A549 (cell line): ENCODE measurements at regions not wholly inside any gene's neighbourhood (a gene's known extent, or its start where the extent isn't known, plus 50 kb on each side); places are given as distances from the start of the nearest gene placed in this dataset.

Experiments
- ATAC-seq, 2 experiments: fragments of 200-7000 bp in 1 of 2; fragments of >200 bp in 1 of 2; cut with Nextera tagmentation in 1 of 2; cut with Tn5 transposase in 1 of 2; 3 replicates each; pipeline versions ENCODE4 v1.8.0 to v1.9.1; 2018 to 2020; ENCODE audit warnings: mild to moderate bottlenecking in 1 of 2, moderate library complexity in 1 of 2
- CTCF ChIA-PET: fragments of 300-600 bp; sonication (Branson Sonifier 250); formaldehyde crosslinking; extraction: SDS; loops from one replicate; lab custom pipeline; 2021; ENCODE audit warnings: antibody characterized with exemption, inconsistent platforms; lab: Yijun Ruan, JAX
- POLR2A ChIA-PET: fragments of 350-600 bp; formaldehyde crosslinking; extraction: SDS; loops from one replicate; lab custom pipeline; 2021; ENCODE audit warnings: antibody characterized with exemption, inconsistent platforms; lab: Yijun Ruan, JAX
- DNase-seq, 2 experiments: peaks; one replicate each; pipeline versions ENCODE4 v3.0.0 to v3.0.0-alpha.2; 2011 to 2016; ENCODE audit warnings: low read depth in 1 of 2, low spot score in 1 of 2
- FAIRE-seq: peaks from 2 replicates; lab custom pipeline; 2011; peaks lifted over from hg19 to GRCh38; lab: Jason Lieb, UNC
- H3K27ac ChIP-seq, 2 experiments: fragments of >200 bp; sonication (Bioruptor Twin); formaldehyde crosslinking; 3 replicates each; pipeline ENCODE4 v1.5.1; 2016 to 2017
- H3K4me1 ChIP-seq: fragments of >200 bp; sonication (Bioruptor Twin); formaldehyde crosslinking; 3 replicates; pipeline ENCODE4 v1.6.1; 2016
- H3K4me2 ChIP-seq: fragments of >200 bp; sonication (Bioruptor Twin); formaldehyde crosslinking; 3 replicates; pipeline ENCODE4 v1.6.1; 2016
- H3K4me3 ChIP-seq: fragments of >200 bp; sonication (Bioruptor Twin); formaldehyde crosslinking; 3 replicates; pipeline ENCODE4 v1.5.1; 2016
- H3K9me3 ChIP-seq: fragments of >200 bp; sonication (Bioruptor Twin); formaldehyde crosslinking; 3 replicates; pipeline ENCODE4 v1.6.1; 2016
- ATOH8 ChIP-seq: fragments of 250-450 bp; sonication (Bioruptor Pico); IDR thresholded peaks from 2 replicates; pipeline ENCODE4 v1.5.0; 2020; ENCODE audit warnings: low read depth, mild to moderate bottlenecking, moderate library complexity
- BCL3 ChIP-seq: fragments of >200 bp; sonication (Bioruptor Twin); formaldehyde crosslinking; IDR thresholded peaks from 3 replicates; pipeline ENCODE4 v1.6.1; 2016
- CBX8 ChIP-seq: fragments of 200-600 bp; sonication (generic); IDR thresholded peaks from 2 replicates; pipeline ENCODE4 v1.6.1; 2016
- CHD4 ChIP-seq: fragments of 200-600 bp; sonication (generic); IDR thresholded peaks from 2 replicates; pipeline ENCODE4 v1.6.1; 2016; ENCODE audit warnings: antibody characterized with exemption, mild to moderate bottlenecking, borderline replicate concordance
- CTCF ChIP-seq: fragments of >200 bp; sonication (Bioruptor Twin); formaldehyde crosslinking; IDR thresholded peaks from 3 replicates; pipeline ENCODE4 v1.5.1; 2016
- E2F6 ChIP-seq: IDR thresholded peaks from 2 replicates; pipeline ENCODE4 v1.6.1; 2012; ENCODE audit warnings: low read depth, borderline replicate concordance
- EHMT2 ChIP-seq: fragments of 200-600 bp; sonication (generic); IDR thresholded peaks from 2 replicates; pipeline ENCODE4 v1.6.1; 2016; ENCODE audit warnings: antibody characterized with exemption, low read depth, mild to moderate bottlenecking, moderate library complexity
- ELK1 ChIP-seq: fragments of 150-350 bp; IDR thresholded peaks from 2 replicates; pipeline ENCODE4 v1.6.1; 2014; ENCODE audit warnings: low read depth, mild to moderate bottlenecking, low read length
- EP300 ChIP-seq, 2 experiments: fragments of >200 bp; sonication (Bioruptor Twin); formaldehyde crosslinking; IDR thresholded peaks; 2 replicates in 1 of 2; 3 replicates in 1 of 2; pipeline ENCODE4 v1.6.1; 2016 to 2017
- FOXS1 ChIP-seq: fragments of 250-450 bp; sonication (Bioruptor Pico); IDR thresholded peaks from 2 replicates; pipeline ENCODE4 v1.5.0; 2020; ENCODE audit warnings: mild to moderate bottlenecking, moderate library complexity
- HES2 ChIP-seq: fragments of >200 bp; sonication (Bioruptor Twin); formaldehyde crosslinking; IDR thresholded peaks from 2 replicates; pipeline ENCODE4 v1.6.1; 2016
- HMGXB4 ChIP-seq: fragments of 250-450 bp; sonication (Bioruptor Pico); IDR thresholded peaks from 2 replicates; pipeline ENCODE4 v1.5.0; 2021; ENCODE audit warnings: mild to moderate bottlenecking, moderate library complexity, borderline replicate concordance
- HOXB13 ChIP-seq: fragments of 250-450 bp; sonication (Bioruptor Pico); IDR thresholded peaks from 2 replicates; pipeline ENCODE4 v1.5.0; 2020; ENCODE audit warnings: low read depth, mild to moderate bottlenecking, moderate library complexity
- HOXB5 ChIP-seq: fragments of 250-450 bp; sonication (Bioruptor Pico); IDR thresholded peaks from 2 replicates; pipeline ENCODE4 v1.5.0; 2020; ENCODE audit warnings: mild to moderate bottlenecking, moderate library complexity
- JUNB ChIP-seq: fragments of >200 bp; sonication (Bioruptor Twin); formaldehyde crosslinking; IDR thresholded peaks from 2 replicates; pipeline ENCODE4 v1.6.1; 2016
- MAFK ChIP-seq: fragments of 450-650 bp; IDR thresholded peaks from 2 replicates; pipeline ENCODE4 v1.6.1; 2014; ENCODE audit not compliant: partially characterized antibody
- MAX ChIP-seq: IDR thresholded peaks from 2 replicates; pipeline ENCODE4 v1.6.1; 2012
- MYC ChIP-seq: IDR thresholded peaks from 2 replicates; pipeline ENCODE4 v1.6.1; 2012; ENCODE audit warnings: mild to moderate bottlenecking, inconsistent platforms, low read length, improper control_type of control experiment, borderline replicate concordance
- NR3C1 ChIP-seq: fragments of >200 bp; sonication (Bioruptor Twin); formaldehyde crosslinking; IDR thresholded peaks from 3 replicates; pipeline ENCODE4 v1.6.1; 2017
- POLR2AphosphoS2 ChIP-seq: conservative IDR thresholded peaks from 2 replicates; pipeline ENCODE4 v1.6.1; 2012; ENCODE audit warnings: low read length, improper control_type of control experiment, inconsistent platforms
- RAD21 ChIP-seq, 2 experiments: fragments of >200 bp in 1 of 2; sonication (Bioruptor Twin) in 1 of 2; formaldehyde crosslinking in 1 of 2; IDR thresholded peaks in 1 of 2; conservative IDR thresholded peaks in 1 of 2; 2 replicates in 1 of 2; 3 replicates in 1 of 2; pipeline ENCODE4 v1.6.1; 2012 to 2018; ENCODE audit warnings: inconsistent platforms in 1 of 2
- RNF2 ChIP-seq: fragments of 200-600 bp; sonication (generic); IDR thresholded peaks from 2 replicates; pipeline ENCODE4 v1.6.1; 2016; ENCODE audit warnings: low read depth, mild to moderate bottlenecking, antibody characterized with exemption, moderate library complexity, borderline replicate concordance
- SMC3 ChIP-seq: fragments of >200 bp; sonication (Bioruptor Twin); formaldehyde crosslinking; IDR thresholded peaks from 3 replicates; pipeline ENCODE4 v1.6.1; 2018; ENCODE audit warnings: inconsistent platforms
- ZFP36 ChIP-seq: fragments of 450-650 bp; IDR thresholded peaks from 2 replicates; pipeline ENCODE4 v1.6.1; 2014; ENCODE audit warnings: borderline replicate concordance; ENCODE audit not compliant: partially characterized antibody
- WGBS: methylation state at CpG from one replicate; pipeline ENCODE4 v1.1.6; 2017; ENCODE audit errors: missing lambda C conversion rate; 5-methylcytosine and 5-hydroxymethylcytosine counted together

GRCh38 chr6:50610562-50610961 lies 102.8 kb upstream of the TFAP2D start:
- CTCF ChIA-PET: no interaction called here

GRCh38 chr6:50635429-50635828 lies 77.9 kb upstream of the TFAP2D start:
- Histone ChIP-seq H3K4me1 (no peaks in the 10 kb centered on the region), H3K27ac (no peak overlapping the region), H3K9me3 (no peaks in the 10 kb centered on the region), H3K4me2 (no peak overlapping the region), H3K4me3 (no peak overlapping the region)
- FAIRE-seq (no peak), DNase-seq (no peak), ATAC-seq (no peak)
- no peak for TF ChIP-seq ELK1
- TF ChIP-seq HES2: no peak
- no peak for TF ChIP-seq JUNB
- no peak for TF ChIP-seq NR3C1
- no peak for TF ChIP-seq CTCF
- TF ChIP-seq HMGXB4: no peak
- TF ChIP-seq E2F6: no peak
- TF ChIP-seq MAX: no peak
- no peak for TF ChIP-seq ATOH8 (CRISPR knock-in tag)
- no peak for TF ChIP-seq EHMT2
- no peak for TF ChIP-seq RNF2
- TF ChIP-seq BCL3: no peak
- TF ChIP-seq MYC: no peak
- no peak for TF ChIP-seq POLR2AphosphoS2
- no peak for TF ChIP-seq HOXB13 (CRISPR knock-in tag)
- no peak for TF ChIP-seq ZFP36
- no peak for TF ChIP-seq RAD21 (conservative IDR thresholded peaks at IDR 0.05 in 1 of 2, IDR thresholded peaks at IDR 0.05 in 1 of 2)
- TF ChIP-seq CHD4: no peak
- no peak for TF ChIP-seq SMC3
- TF ChIP-seq CBX8: no peak
- POLR2A ChIA-PET: no interaction called here
- CTCF ChIA-PET: no interaction called here

More at GRCh38 chr6:50610562-50610961, 102.8 kb upstream of the TFAP2D start:
- FAIRE-seq: no peak
- no peak for DNase-seq
- no peak overlapping the region for H3K27ac ChIP-seq
- whole genome bisulfite sequencing: 3% methylated on average over 2 of the region's 2 CpGs
- no peaks in the 10 kb centered on the region for H3K4me1 ChIP-seq
- no peak overlapping the region for H3K4me3 ChIP-seq
- H3K9me3 ChIP-seq: no peaks in the 10 kb centered on the region
- POLR2A ChIA-PET: no interaction called here
- TF ChIP-seq EP300 (IDR thresholded peaks at IDR 0.05) (no peak), HOXB5 (CRISPR knock-in tag) (no peak), SMC3 (no peak), ELK1 (no peak), E2F6 (no peak), MAFK (no peak), FOXS1 (CRISPR knock-in tag) (no peak)
- TF ChIP-seq, all 56 proteins: peak for 0
- no peak for ATAC-seq
- H3K4me2 ChIP-seq: no peak overlapping the region
